SH-SY5Y (cell line): ENCODE measurements at regions not wholly inside any gene's neighbourhood (a gene's known extent, or its start where the extent isn't known, plus 50 kb on each side); places are given as distances from the start of the nearest gene placed in this dataset.

Experiments
- GATA2 ChIP-seq: IDR thresholded peaks from 2 replicates; pipeline ENCODE4 v1.6.1; 2011; ENCODE audit warnings: mild to moderate bottlenecking, low read depth, low read length
- GATA3 ChIP-seq: IDR thresholded peaks from 2 replicates; pipeline ENCODE4 v1.6.1; 2011; ENCODE audit warnings: low read depth, mild to moderate bottlenecking, low read length, moderate library complexity

GRCh38 chr15:61410662-61411061, 181.6 kb upstream of the RORA start:
- TF ChIP-seq GATA2 (no peak), GATA3 (no peak)
